Neural cell (in vitro differentiated cells): ENCODE measurements at regions not wholly inside any gene's neighbourhood (a gene's known extent, or its start where the extent isn't known, plus 50 kb on each side); places are given as distances from the start of the nearest gene placed in this dataset.

ENCODE experiments used
- CTCF ChIP-seq: fragments of 450-650 bp; IDR thresholded peaks from 2 replicates; pipeline ENCODE4 v1.5.1; 2014; ENCODE audit warnings: antibody characterized with exemption, mild to moderate bottlenecking, moderate library complexity; ENCODE audit not compliant: poor library complexity, severe bottlenecking
- EZH2 ChIP-seq: fragments of 200-600, 300-800 bp; shearing (Covaris generic), sonication (generic); IDR thresholded peaks from 2 replicates; pipeline ENCODE4 v1.6.1; 2014; ENCODE audit warnings: antibody characterized with exemption, low read length, borderline replicate concordance, mild to moderate bottlenecking; ENCODE audit not compliant: insufficient read depth, poor library complexity, severe bottlenecking
- POLR2AphosphoS5 ChIP-seq: IDR thresholded peaks from 2 replicates; pipeline ENCODE4 v1.6.1; 2012
- RAD21 ChIP-seq: fragments of 450-650 bp; conservative IDR thresholded peaks from 2 replicates; pipeline ENCODE4 v1.6.1; 2014; ENCODE audit warnings: antibody characterized with exemption, mild to moderate bottlenecking, moderate library complexity
- REST ChIP-seq: IDR thresholded peaks from 2 replicates; pipeline ENCODE4 v1.6.1; 2012; ENCODE audit warnings: borderline replicate concordance
- SMC3 ChIP-seq: fragments of 450-650 bp; conservative IDR thresholded peaks from 2 replicates; pipeline ENCODE4 v1.6.1; 2014; ENCODE audit warnings: antibody characterized with exemption, mild to moderate bottlenecking, moderate library complexity; ENCODE audit not compliant: poor library complexity
- TAF1 ChIP-seq: IDR thresholded peaks from 2 replicates; pipeline ENCODE4 v1.6.1; 2012; ENCODE audit warnings: low read depth

GRCh38 chr13:84497613-84498012 is 615.3 kb upstream of the SLITRK1 start:
- TF ChIP-seq POLR2AphosphoS5 (no peak), CTCF (no peak), TAF1 (no peak), EZH2 (no peak), REST (no peak), RAD21 (no peak), SMC3 (no peak)
